Upper lobe of left lung (tissue), 4 donors: ENCODE measurements at regions not wholly inside any gene's neighbourhood (a gene's known extent, or its start where the extent isn't known, plus 50 kb on each side); places are given as distances from the start of the nearest gene placed in this dataset.

ENCODE experiments used
- EP300 ChIP-seq, 4 donors: sonication (generic); formaldehyde crosslinking; IDR thresholded peaks; one replicate each; pipeline ENCODE4 v1.5.1; 2017; ENCODE audit warnings: antibody characterized with exemption in 4 of 4, control low read depth in 2 of 4
- POLR2A ChIP-seq, 4 donors: fragments of 450-650 bp; IDR thresholded peaks; one replicate each; pipeline ENCODE4 v1.5.1; 2016 to 2017; ENCODE audit warnings: antibody characterized with exemption in 4 of 4, mild to moderate bottlenecking in 2 of 4
- POLR2AphosphoS5 ChIP-seq, 2 donors: sonication (generic); formaldehyde crosslinking; IDR thresholded peaks; one replicate each; pipeline ENCODE4 v1.5.1; 2017; ENCODE audit warnings: antibody characterized with exemption in 2 of 2
- TF ChIP-seq, protein P1 (sequence below), 6 experiments: fragments of 450-650 bp in 4 of 6; fragments of 200-600 bp in 2 of 6; sonication (generic) in 2 of 6; IDR thresholded peaks; one replicate each; pipeline ENCODE4 v1.5.1; 2016 to 2019; ENCODE audit warnings: antibody characterized with exemption in 6 of 6

- TF ChIP-seq EP300 (IDR thresholded peaks at IDR 0.05): no peak
- TF ChIP-seq, protein P1, sequence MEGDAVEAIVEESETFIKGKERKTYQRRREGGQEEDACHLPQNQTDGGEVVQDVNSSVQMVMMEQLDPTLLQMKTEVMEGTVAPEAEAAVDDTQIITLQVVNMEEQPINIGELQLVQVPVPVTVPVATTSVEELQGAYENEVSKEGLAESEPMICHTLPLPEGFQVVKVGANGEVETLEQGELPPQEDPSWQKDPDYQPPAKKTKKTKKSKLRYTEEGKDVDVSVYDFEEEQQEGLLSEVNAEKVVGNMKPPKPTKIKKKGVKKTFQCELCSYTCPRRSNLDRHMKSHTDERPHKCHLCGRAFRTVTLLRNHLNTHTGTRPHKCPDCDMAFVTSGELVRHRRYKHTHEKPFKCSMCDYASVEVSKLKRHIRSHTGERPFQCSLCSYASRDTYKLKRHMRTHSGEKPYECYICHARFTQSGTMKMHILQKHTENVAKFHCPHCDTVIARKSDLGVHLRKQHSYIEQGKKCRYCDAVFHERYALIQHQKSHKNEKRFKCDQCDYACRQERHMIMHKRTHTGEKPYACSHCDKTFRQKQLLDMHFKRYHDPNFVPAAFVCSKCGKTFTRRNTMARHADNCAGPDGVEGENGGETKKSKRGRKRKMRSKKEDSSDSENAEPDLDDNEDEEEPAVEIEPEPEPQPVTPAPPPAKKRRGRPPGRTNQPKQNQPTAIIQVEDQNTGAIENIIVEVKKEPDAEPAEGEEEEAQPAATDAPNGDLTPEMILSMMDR (IDR thresholded peaks at IDR 0.05): no peak
- no peak for TF ChIP-seq POLR2AphosphoS5 (IDR thresholded peaks at IDR 0.05)
- no peak for TF ChIP-seq POLR2A (IDR thresholded peaks at IDR 0.05)
Observed at GRCh38 chrX:106467422-106467821, 144.4 kb upstream of the RADX start.
